Cardiac muscle cell (in vitro differentiated cells and primary cell): ENCODE measurements at regions not wholly inside any gene's neighbourhood (a gene's known extent, or its start where the extent isn't known, plus 50 kb on each side); places are given as distances from the start of the nearest gene placed in this dataset.
"Not testable (repeated sequence)": the region's sequence is repeated elsewhere in the genome, so short reads cannot be mapped to it uniquely, and the experiment has no call there.

Experiments
- DNase-seq, 2 donors: peaks; one replicate each; pipeline versions ENCODE4 v3.0.0 to v3.0.0-alpha.2; 2010 to 2017; ENCODE audit warnings: low read depth in 1 of 2, low spot score in 1 of 2
- H3K27ac ChIP-seq: fragments of 200-600 bp; sonication (generic); 2 replicates; pipeline ENCODE4 v1.5.1; 2016
- H3K27me3 ChIP-seq: fragments of 200-600 bp; sonication (generic); 2 replicates; pipeline ENCODE4 v1.6.0; 2016; ENCODE audit warnings: control low read depth
- H3K36me3 ChIP-seq: fragments of 200-600 bp; sonication (generic); 2 replicates; pipeline ENCODE4 v1.5.1; 2016; ENCODE audit warnings: control low read depth
- H3K4me1 ChIP-seq: fragments of 200-600 bp; sonication (generic); 2 replicates; pipeline ENCODE4 v1.8.1; 2017; ENCODE audit warnings: low read depth, mild to moderate bottlenecking, mixed run types
- H3K4me3 ChIP-seq: fragments of 200-600 bp; sonication (generic); 2 replicates; pipeline ENCODE4 v1.5.1; 2016; ENCODE audit warnings: mild to moderate bottlenecking
- H3K9me3 ChIP-seq: fragments of 200-600 bp; sonication (generic); 2 replicates; pipeline ENCODE4 v1.5.1; 2017; ENCODE audit warnings: low read depth, mild to moderate bottlenecking, control low read depth
- TF ChIP-seq, protein P1 (sequence below): IDR thresholded peaks from 2 replicates; pipeline ENCODE4 v1.5.1; 2012; ENCODE audit warnings: low read depth, mild to moderate bottlenecking, low read length

DNA sequence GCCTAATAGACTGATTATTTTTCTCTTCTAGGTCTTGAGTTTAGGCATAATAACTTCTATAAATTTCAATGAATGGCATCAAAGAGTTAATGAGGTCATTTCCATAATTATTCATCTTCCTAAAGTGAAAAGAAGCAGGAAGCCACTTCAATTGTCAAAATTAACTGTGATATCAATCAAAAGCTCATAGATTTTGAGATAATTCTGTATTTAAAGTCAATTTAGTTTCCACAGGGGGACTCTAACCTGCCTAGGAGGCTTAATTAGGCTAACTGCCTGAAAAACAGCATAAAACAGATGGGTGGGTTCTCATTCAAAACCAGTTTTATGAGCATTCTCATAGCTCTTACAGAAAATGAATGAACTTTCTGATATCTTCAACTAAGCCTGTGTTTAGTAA, 177.8 kb downstream of the OTOL1 start:
- H3K4me3 ChIP-seq: no peak overlapping the region
- no peaks in the 10 kb centered on the region for H3K9me3 ChIP-seq
- no peaks in the 10 kb centered on the region for H3K36me3 ChIP-seq
- no peaks in the 10 kb centered on the region for H3K27me3 ChIP-seq
- TF ChIP-seq, protein P1, sequence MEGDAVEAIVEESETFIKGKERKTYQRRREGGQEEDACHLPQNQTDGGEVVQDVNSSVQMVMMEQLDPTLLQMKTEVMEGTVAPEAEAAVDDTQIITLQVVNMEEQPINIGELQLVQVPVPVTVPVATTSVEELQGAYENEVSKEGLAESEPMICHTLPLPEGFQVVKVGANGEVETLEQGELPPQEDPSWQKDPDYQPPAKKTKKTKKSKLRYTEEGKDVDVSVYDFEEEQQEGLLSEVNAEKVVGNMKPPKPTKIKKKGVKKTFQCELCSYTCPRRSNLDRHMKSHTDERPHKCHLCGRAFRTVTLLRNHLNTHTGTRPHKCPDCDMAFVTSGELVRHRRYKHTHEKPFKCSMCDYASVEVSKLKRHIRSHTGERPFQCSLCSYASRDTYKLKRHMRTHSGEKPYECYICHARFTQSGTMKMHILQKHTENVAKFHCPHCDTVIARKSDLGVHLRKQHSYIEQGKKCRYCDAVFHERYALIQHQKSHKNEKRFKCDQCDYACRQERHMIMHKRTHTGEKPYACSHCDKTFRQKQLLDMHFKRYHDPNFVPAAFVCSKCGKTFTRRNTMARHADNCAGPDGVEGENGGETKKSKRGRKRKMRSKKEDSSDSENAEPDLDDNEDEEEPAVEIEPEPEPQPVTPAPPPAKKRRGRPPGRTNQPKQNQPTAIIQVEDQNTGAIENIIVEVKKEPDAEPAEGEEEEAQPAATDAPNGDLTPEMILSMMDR: no peak
- no peaks in the 10 kb centered on the region for H3K4me1 ChIP-seq
- DNase-seq: no peak
- no peak overlapping the region for H3K27ac ChIP-seq

DNA sequence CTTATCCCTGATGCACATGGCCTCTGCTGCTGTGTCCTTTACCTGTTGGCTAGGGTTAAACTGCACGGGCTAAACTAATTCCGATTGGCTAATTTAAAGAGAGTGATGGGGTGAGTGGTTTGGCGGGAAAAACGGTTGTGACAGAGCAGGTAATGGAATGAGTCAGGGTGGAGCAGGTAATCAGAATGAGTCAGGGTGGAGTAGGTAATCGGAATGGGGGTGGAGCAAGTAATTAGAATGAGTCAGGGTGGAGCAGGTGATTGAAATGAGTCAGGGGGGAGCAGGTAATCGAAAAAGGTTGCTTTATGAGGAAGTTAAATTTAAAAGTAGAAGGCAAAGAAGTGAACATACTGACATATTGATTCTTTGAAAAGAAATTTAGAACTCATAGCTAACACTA, 185.2 kb downstream of the OTOL1 start:
- not testable (repeated sequence) for H3K27ac ChIP-seq, H3K36me3 ChIP-seq, DNase-seq, H3K9me3 ChIP-seq, H3K4me1 ChIP-seq, H3K4me3 ChIP-seq, H3K27me3 ChIP-seq

DNA sequence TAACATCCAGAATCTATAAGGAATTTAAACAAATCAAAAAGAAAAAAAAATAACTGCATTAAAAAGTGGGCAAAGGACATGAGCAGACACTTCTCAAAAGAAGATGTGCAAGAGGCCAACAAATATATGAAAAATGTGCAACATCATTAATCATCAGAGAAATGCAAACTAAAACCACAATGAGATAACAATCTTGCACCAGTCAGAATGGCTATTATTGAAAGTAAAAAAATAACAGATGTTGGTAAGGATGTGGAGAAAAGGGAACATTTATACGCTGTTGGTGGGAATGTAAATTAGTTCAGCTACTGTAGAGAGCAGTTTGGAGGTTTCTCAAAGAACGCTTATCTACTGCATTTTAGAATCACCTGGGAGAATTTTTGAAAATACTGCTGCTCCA, 186.1 kb downstream of the OTOL1 start:
- Histone ChIP-seq H3K9me3 (no peaks in the 10 kb centered on the region), H3K27ac (no peak overlapping the region), H3K4me3 (no peak overlapping the region), H3K36me3 (no peaks in the 10 kb centered on the region), H3K4me1 (no peaks in the 10 kb centered on the region), H3K27me3 (no peaks in the 10 kb centered on the region)
- DNase-seq: no peak
- TF ChIP-seq, protein P1: no peak

DNA sequence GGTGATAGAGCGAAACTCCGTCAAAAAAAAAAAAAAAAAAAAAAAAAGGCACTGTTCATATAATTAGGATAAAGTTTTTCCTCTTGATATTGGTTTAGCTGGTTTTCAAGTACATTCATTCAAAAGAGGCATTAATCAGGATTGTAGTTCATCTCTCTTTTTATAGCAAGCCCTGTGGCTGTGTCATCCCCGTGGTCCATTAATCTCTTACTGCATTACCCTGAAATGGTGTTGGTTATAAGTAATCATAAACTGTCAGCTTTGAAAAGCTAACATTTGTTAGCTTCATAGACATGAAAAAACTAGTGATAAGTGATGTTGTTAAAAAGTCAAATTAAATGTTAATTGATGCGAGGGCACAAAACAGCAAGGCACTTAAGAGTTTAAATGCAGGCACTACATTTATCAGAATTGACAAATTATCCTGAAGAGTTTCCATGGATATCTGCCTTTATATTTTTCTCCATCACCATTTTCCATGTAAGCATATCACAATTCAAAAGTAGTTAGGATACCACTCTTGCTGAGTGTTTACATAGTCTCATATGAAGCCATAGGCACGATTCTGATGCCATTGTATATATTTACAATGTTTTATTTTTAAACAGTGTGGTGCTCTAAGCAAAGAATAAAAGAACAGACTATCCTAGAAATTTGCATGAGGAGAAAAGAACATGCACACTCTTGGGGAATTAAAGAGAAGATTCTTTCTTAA, 193.1 kb downstream of the OTOL1 start:
- H3K4me3 ChIP-seq: no peak overlapping the region
- TF ChIP-seq, protein P1: no peak
- no peaks in the 10 kb centered on the region for H3K9me3 ChIP-seq
- no peaks in the 10 kb centered on the region for H3K36me3 ChIP-seq
- no peak for DNase-seq
- no peaks in the 10 kb centered on the region for H3K4me1 ChIP-seq
- H3K27me3 ChIP-seq: no peaks in the 10 kb centered on the region
- H3K27ac ChIP-seq: no peak overlapping the region

DNA sequence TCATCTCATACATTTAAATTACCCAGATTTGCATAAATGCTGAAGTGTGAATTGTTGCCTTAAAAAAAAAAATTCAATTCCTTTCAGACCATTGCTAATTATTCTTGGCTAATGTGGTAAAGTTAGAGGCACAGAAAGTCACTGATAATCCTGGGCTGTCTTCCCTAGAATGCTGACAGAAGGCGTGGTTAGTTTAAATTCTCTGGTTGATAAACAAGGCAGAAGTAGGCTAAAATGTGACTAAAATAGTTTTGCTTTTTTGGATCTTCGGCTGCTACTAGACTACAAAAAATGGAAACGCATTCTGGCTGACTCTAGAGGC, 193.7 kb downstream of the OTOL1 start:
- H3K9me3 ChIP-seq: no peaks in the 10 kb centered on the region
- H3K36me3 ChIP-seq: no peaks in the 10 kb centered on the region
- no peaks in the 10 kb centered on the region for H3K4me1 ChIP-seq
- TF ChIP-seq, protein P1: no peak
- no peak overlapping the region for H3K27ac ChIP-seq
- H3K27me3 ChIP-seq: no peaks in the 10 kb centered on the region
- DNase-seq: no peak
- H3K4me3 ChIP-seq: no peak overlapping the region

DNA sequence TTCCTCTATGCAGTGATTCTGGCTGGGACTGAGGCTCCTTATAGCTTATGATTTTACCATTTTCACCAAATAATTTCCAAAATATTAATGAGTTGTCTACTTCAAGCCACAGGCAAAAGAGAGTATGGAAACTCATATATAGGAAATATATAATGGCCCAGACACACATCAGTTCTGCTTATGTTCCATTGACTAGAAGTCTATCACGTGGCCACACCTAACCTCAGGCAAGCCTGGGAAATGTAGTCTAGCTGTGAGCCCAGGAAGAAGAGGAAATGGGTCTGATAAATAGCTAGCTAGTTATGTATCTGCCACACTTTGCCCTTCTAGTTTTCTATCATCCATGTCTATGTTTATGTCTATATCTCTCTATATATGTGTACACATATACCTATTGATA, 195.1 kb downstream of the OTOL1 start:
- no peak for DNase-seq
- no peak overlapping the region for H3K4me3 ChIP-seq
- H3K9me3 ChIP-seq: no peaks in the 10 kb centered on the region
- no peaks in the 10 kb centered on the region for H3K4me1 ChIP-seq
- no peaks in the 10 kb centered on the region for H3K36me3 ChIP-seq
- TF ChIP-seq, protein P1: no peak
- H3K27ac ChIP-seq: no peak overlapping the region
- H3K27me3 ChIP-seq: no peaks in the 10 kb centered on the region
